ENCODE measurements at regions not wholly inside any gene's neighbourhood (a gene's known extent, or its start where the extent isn't known, plus 50 kb on each side); places are given as distances from the start of the nearest gene placed in this dataset.

DNA sequence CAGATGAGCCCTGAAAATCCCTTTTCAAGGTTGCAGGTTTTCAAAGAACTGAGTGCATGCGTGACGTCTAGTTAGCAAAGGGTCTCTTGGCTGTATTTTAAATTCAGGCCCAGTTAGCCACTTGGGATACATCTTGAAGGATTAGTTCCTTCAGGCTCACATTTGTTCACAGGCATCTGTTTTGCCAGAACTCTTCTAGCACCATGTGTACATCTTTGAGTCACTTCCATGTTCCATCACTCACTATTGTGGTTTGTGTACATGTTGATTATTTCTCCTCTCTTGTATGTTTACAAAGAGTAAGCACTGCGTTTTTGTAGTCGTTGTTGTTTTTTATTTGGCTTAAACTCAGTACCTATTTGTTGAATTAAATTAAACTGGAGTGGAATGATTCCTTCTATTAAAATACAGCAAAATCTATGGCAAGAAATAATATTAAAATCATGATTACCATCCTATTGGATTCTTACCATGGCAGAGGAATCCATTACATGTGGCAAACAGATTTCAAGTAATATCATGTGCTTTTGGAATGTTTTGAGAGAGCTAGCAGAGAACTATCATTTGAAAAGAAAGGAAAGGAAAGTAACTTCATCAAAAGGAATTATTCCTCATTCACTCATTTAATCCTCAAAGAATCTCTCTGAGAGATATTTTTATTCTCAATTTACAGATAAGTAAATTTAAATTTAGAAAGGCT, 438.9 kb upstream of the FAR2 start:
- TF ChIP-seq, protein P1, sequence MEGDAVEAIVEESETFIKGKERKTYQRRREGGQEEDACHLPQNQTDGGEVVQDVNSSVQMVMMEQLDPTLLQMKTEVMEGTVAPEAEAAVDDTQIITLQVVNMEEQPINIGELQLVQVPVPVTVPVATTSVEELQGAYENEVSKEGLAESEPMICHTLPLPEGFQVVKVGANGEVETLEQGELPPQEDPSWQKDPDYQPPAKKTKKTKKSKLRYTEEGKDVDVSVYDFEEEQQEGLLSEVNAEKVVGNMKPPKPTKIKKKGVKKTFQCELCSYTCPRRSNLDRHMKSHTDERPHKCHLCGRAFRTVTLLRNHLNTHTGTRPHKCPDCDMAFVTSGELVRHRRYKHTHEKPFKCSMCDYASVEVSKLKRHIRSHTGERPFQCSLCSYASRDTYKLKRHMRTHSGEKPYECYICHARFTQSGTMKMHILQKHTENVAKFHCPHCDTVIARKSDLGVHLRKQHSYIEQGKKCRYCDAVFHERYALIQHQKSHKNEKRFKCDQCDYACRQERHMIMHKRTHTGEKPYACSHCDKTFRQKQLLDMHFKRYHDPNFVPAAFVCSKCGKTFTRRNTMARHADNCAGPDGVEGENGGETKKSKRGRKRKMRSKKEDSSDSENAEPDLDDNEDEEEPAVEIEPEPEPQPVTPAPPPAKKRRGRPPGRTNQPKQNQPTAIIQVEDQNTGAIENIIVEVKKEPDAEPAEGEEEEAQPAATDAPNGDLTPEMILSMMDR (IDR thresholded peaks at IDR 0.05) = no peak

DNA sequence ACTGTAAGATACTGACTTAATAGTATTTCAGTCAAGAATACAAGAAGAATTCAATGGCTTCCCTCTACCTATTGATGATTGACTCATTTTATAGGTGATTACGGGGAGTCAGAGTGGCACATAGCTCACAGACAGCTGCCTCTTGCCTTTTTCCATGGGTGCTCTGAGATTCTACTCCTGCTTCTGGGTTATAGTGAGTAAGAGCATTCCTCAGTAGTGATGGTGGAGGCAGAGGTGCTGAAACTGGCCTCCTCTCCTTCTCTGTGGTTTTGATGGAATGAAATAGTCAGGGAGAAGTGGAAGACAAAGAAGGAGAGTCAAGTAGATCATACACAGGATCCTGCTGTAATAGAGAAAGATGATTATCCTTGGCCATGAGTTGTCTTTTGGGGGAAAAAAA, 438.2 kb upstream of the FAR2 start:
- TF ChIP-seq, protein P1 (IDR thresholded peaks at IDR 0.05) = no peak

DNA sequence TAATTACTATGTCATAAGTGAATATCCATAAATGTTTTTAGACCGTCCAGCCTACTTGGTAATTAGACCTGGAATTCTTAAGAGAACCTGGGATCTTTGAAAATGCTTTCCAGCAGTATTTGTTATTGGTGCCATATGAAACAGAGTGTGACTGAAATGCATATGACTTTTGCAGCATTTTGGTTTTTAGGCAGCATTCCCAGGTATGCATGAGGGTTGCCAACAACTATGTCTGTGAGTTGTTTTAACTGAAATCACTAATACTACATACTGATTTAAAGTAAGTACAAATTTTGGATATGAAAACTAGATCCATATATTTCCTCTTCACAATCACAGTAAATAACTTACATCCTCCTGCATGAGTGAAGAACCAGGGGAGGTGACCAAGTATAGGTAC, 437.7 kb upstream of the FAR2 start:
- TF ChIP-seq, protein P1 (IDR thresholded peaks at IDR 0.05) = no peak

DNA sequence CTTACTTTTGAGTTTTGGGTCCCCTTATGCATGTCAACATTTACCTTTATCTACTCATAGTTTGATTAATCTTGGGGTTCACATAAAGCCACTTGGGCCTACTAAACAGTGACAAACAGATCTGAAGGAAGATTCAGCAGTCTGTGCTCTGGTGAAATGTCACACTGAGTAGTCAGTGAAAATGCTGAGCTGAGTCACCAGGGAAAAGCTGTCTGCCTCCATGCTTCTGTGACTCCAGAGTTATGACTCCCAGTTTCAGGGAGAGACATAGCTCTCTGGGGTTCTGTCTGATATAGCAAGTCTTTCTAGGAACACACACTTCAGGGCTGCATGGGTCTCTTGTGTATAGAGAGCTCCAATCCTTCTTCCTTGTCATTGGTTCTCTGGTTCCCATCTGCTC, 406.3 kb upstream of the FAR2 start:
- TF ChIP-seq, protein P1 (IDR thresholded peaks at IDR 0.05) = no peak

DNA sequence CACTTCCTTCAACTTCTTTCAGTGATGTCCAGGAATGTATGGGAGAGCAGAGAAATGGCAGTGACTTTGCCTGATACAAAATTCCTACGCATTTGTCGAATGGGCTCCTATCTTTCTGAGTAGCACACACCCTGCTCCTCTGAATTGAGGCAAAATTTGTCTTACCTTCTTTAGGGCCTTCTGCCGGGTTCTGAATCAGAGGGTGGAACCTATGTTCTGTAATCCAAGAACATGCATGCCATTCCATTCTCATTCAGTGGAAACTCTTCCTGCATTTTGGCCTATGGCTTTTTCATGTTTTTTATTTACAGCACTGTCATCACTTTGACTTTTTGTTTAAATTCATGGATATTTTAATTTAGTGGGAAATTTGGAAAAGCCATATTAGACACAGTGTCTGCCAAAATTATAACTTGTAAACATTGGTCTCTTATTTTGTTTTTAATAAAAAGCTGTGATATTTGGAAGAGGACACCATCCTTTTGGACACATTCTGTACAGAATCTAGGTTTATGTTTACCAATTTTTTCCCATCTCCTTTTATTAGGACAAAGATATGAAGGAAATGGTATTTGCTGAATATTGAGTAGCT, 402.2 kb upstream of the FAR2 start:
- TF ChIP-seq, protein P1 (IDR thresholded peaks at IDR 0.05) = no peak

DNA sequence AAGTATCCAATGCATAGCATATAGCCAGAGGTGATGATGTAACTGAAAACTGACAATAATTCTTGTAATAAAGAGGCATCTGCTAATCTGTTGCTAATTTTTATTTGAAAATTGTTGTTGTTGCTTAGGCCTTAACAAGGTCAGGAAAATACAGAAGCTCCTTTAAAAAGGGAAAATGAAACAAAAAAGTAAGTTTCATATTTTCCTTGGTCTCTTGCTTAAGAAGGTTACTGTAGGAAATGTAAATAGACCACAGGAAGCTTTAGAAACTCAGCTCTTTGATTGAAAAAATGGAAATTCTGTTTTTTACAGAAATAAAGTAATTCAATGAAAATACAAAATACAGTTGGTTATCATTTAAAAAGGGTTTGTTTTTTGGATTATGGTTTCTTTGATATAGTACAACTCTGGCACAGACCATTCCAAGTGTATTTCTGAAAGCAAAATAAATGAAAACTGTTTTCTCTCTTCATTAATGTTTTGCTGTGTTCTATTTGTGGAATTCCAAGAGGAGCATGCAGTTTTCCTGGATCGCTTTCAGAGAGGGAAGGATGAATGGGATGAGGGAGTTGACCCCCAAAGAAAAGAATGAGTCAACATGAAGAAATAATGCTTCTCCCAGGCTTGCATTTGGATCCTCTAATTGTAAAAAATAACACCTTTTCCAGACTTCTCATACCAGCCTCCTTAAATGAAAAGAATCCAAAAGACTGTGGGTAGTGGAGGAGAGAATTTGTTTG, 398.0 kb upstream of the FAR2 start:
- TF ChIP-seq, protein P1 (IDR thresholded peaks at IDR 0.05) = no peak

DNA sequence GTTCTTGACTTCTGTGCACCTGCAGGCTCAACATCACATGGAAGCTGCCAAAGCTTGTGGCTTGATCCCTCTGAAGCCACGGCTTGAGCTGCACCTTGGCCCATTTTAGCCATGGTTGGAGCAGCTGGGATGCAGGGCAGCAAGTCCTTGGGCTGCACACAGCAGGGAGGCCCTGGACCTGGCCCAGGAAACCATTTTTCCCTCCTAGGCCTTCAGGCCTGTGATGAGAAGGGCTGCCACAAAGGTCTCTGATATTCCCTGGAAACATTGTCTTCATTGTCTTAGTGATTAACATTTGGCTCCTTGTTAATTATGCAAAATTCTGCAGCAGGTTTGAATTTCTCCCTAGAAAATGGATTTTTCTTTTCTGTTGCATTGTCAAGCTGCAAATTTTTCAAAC, 394.1 kb upstream of the FAR2 start:
- TF ChIP-seq, protein P1 (IDR thresholded peaks at IDR 0.05) = no peak

All from LNCAP (cell line).